ENCODE measurements at regions not wholly inside any gene's neighbourhood (a gene's known extent, or its start where the extent isn't known, plus 50 kb on each side); places are given as distances from the start of the nearest gene placed in this dataset.

- TF ChIP-seq CHD7 (IDR thresholded peaks at IDR 0.05; ENCODE audit: insufficient replicate concordance, low read length) (no peak), POU5F1 (IDR thresholded peaks at IDR 0.05; ENCODE audit: low read depth, low read length) (no peak), GABPA (IDR thresholded peaks at IDR 0.05; ENCODE audit: borderline replicate concordance, insufficient read depth, low read length) (no peak), BACH1 (IDR thresholded peaks at IDR 0.05; ENCODE audit: low read length) (no peak), E2F6 (IDR thresholded peaks at IDR 0.05) (no peak), RXRA (IDR thresholded peaks at IDR 0.05; ENCODE audit: insufficient read depth, low read depth, low read length) (no peak), MAFK (IDR thresholded peaks at IDR 0.05; ENCODE audit: low read depth, low read length) (no peak), RAD21 (IDR thresholded peaks at IDR 0.05 in 1 of 2, conservative IDR thresholded peaks at IDR 0.05 in 1 of 2; ENCODE audit: low read depth in 2 of 2, low read length in 2 of 2) (no peak), SP2 (IDR thresholded peaks at IDR 0.05; ENCODE audit: low read length) (no peak), GTF2F1 (IDR thresholded peaks at IDR 0.05; ENCODE audit: borderline replicate concordance, low read depth, low read length) (no peak), NANOG (IDR thresholded peaks at IDR 0.05; ENCODE audit: insufficient read depth, low read depth, low read length, poor library complexity, severe bottlenecking) (no peak), CHD2 (IDR thresholded peaks at IDR 0.05; ENCODE audit: low read length) (no peak)
Measured at GRCh38 chr16:66242672-66243071, 123.8 kb upstream of the CDH5 start (continued).

All from H1 (cell line).